ENCODE measurements at regions not wholly inside any gene's neighbourhood (a gene's known extent, or its start where the extent isn't known, plus 50 kb on each side); places are given as distances from the start of the nearest gene placed in this dataset.

DNA sequence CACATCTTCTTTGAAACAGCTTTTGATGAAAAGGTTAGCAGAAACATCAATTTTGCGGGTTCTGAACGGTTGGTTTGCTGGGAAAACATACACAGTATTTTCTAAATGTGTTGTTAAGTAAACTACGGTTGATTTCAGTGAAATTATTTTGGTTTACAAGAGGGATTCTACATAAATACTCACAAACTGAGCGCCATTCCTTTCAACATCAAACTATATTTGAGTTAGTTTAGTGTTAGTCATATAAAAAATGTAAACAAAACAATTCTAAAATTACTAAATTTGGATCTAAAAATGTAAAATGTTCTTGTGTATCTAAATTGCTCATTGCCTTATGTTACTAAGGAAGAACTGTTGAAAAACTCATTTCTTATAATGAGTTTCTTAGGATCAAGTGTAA, 425.6 kb downstream of the PCDH18 start:
- TF ChIP-seq CTCF (IDR thresholded peaks at IDR 0.05) = no peak
- no peak for TF ChIP-seq POLR2A (IDR thresholded peaks at IDR 0.05)
- no peak overlapping the region for H3K4me3 ChIP-seq (replicated peaks in 1 of 3)
- no peak for DNase-seq
- no peak overlapping the region for H3K27ac ChIP-seq
- intact Hi-C loops (cut with DNase I) = no loop called here
- H3K9me3 ChIP-seq = no peaks in the 10 kb centered on the region
- H3K36me3 ChIP-seq = no peaks in the 10 kb centered on the region
- no peaks in the 10 kb centered on the region for H3K4me1 ChIP-seq
- H3K27me3 ChIP-seq = no peaks in the 10 kb centered on the region
- 69 to 79% methylated on average over 4 of the region's 4 CpGs for WGBS, 2 donors

DNA sequence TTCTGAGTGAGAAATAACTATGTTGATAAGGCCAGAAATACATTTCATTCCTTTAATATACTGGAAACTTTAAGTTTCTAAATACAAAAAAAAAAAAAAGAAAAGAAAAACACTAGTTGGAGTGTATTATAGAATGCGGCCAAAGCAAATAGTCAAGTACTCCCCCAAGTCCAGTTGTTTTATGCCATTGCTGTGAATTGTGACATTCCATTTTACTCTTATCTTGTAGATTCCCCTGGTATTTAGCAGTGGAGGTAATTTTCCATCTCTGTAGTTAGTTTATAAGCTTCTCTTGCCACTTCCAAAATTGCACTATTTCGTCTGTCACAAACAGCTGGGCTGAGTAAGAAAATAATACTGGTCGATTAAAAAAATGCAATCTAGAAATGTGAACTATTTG, 426.0 kb downstream of the PCDH18 start:
- no peaks in the 10 kb centered on the region for H3K36me3 ChIP-seq
- WGBS, 2 donors = 65 to 75% methylated on average over 3 of the region's 3 CpGs
- no peak overlapping the region for H3K27ac ChIP-seq
- DNase-seq = no peak
- no peak overlapping the region for H3K4me3 ChIP-seq (replicated peaks in 1 of 3)
- TF ChIP-seq CTCF (IDR thresholded peaks at IDR 0.05) = no peak
- TF ChIP-seq POLR2A (IDR thresholded peaks at IDR 0.05) = no peak
- H3K9me3 ChIP-seq = no peaks in the 10 kb centered on the region
- intact Hi-C loops (cut with DNase I) = no loop called here
- no peaks in the 10 kb centered on the region for H3K27me3 ChIP-seq
- H3K4me1 ChIP-seq = no peaks in the 10 kb centered on the region

- Histone ChIP-seq H3K4me1 (no peaks in the 10 kb centered on the region), H3K36me3 (no peaks in the 10 kb centered on the region), H3K4me3 (replicated peaks in 1 of 3) (no peak overlapping the region), H3K9me3 (no peaks in the 10 kb centered on the region), H3K27ac (no peak overlapping the region), H3K27me3 (no peaks in the 10 kb centered on the region)
- no peak for TF ChIP-seq CTCF (IDR thresholded peaks at IDR 0.05)
- intact Hi-C loops (cut with DNase I) = no loop called here
- DNase-seq = no peak
- WGBS, 2 donors = 61 to 63% methylated on average over 3 of the region's 3 CpGs
These were observed 441.3 kb downstream of the PCDH18 start for GRCh38 chr4:137090951-137091350.

DNA sequence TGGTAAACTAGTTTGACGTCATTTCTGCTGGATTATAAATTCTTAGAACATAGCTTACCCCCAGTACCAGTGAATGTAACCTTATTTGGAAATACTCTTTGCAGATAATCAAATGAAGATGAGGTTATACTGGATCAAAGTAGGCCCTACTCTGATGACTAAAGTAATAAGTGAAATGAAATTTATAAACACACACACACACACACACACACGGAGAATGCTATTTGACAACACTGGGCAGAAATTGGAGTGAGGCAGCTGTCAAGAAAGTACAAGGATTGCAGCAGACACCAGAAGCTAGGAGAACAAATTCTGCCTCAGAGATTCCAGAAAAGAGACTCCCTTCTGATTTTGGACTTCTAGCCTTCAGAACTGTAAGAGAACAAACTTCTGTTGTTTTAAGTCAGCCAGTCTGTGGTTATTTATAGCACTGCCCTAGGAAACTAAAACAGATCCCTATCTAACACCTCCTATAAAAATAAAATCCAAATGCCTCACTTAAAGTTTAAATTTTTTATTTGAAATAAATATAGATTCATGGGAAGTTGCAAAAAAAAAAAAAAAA, 448.6 kb downstream of the PCDH18 start:
- no peak overlapping the region for H3K27ac ChIP-seq
- WGBS, 2 donors = 77 to 78% methylated on average over 2 of the region's 2 CpGs
- H3K36me3 ChIP-seq = no peaks in the 10 kb centered on the region
- intact Hi-C loops (cut with DNase I) = no loop called here
- no peak overlapping the region for H3K4me3 ChIP-seq (replicated peaks in 1 of 3)
- H3K9me3 ChIP-seq = no peaks in the 10 kb centered on the region
- no peaks in the 10 kb centered on the region for H3K27me3 ChIP-seq
- DNase-seq = no peak
- no peaks in the 10 kb centered on the region for H3K4me1 ChIP-seq
- TF ChIP-seq CTCF (IDR thresholded peaks at IDR 0.05) (no peak), POLR2A (IDR thresholded peaks at IDR 0.05) (no peak)

GRCh38 chr4:137082061-137082460, 450.2 kb downstream of the PCDH18 start:
- TF ChIP-seq POLR2A (IDR thresholded peaks at IDR 0.05) = no peak
- no peak for TF ChIP-seq CTCF (IDR thresholded peaks at IDR 0.05)
- H3K4me3 ChIP-seq (replicated peaks in 1 of 3) = no peak overlapping the region

More at GRCh38 chr4:137082061-137082460, 450.2 kb downstream of the PCDH18 start:
- Histone ChIP-seq H3K36me3 (no peaks in the 10 kb centered on the region), H3K27me3 (no peaks in the 10 kb centered on the region), H3K4me1 (no peaks in the 10 kb centered on the region), H3K9me3 (no peaks in the 10 kb centered on the region), H3K27ac (no peak overlapping the region)
- intact Hi-C loops (cut with DNase I) = no loop called here
- DNase-seq = no peak
- 84 to 93% methylated on average over 1 of the region's 1 CpG for WGBS, 2 donors
